Nephron (organoid): ENCODE measurements at regions not wholly inside any gene's neighbourhood (a gene's known extent, or its start where the extent isn't known, plus 50 kb on each side); places are given as distances from the start of the nearest gene placed in this dataset.
A peak's percentile ranks its signal among the peaks of the same experiment; 100 is the strongest.

ENCODE experiments used
- H3K27ac Mint-ChIP-seq, 3 experiments: 2 replicates each; pipeline ENCODE4 v1.8.0; 2020; ENCODE audit warnings: mixed read lengths in 3 of 3, mild to moderate bottlenecking in 2 of 3, moderate library complexity in 1 of 3
- H3K27me3 Mint-ChIP-seq: 2 replicates; pipeline ENCODE4 v1.8.0; 2021; ENCODE audit warnings: low read depth, mild to moderate bottlenecking, moderate library complexity, mixed read lengths
- H3K36me3 Mint-ChIP-seq: 2 replicates; pipeline ENCODE4 v1.8.0; 2020; ENCODE audit warnings: low read depth, mixed read lengths
- H3K4me1 Mint-ChIP-seq: 2 replicates; pipeline ENCODE4 v1.8.0; 2020; ENCODE audit warnings: mixed read lengths
- H3K4me3 Mint-ChIP-seq, 3 experiments: 2 replicates each; pipeline ENCODE4 v1.8.0; 2020; ENCODE audit warnings: mild to moderate bottlenecking in 3 of 3, mixed read lengths in 3 of 3, moderate library complexity in 2 of 3
- H3K9me3 Mint-ChIP-seq: 2 replicates; pipeline ENCODE4 v1.8.0; 2020; ENCODE audit warnings: mixed read lengths
- CTCF ChIP-seq, 3 experiments: fragments of 200-600 bp; sonication (generic); IDR thresholded peaks; one replicate each; pipeline ENCODE4 v1.5.0; 2021; ENCODE audit warnings: antibody characterized with exemption in 3 of 3; ENCODE audit not compliant: unreplicated experiment in 3 of 3

- H3K4me1 Mint-ChIP-seq: peaks cover 16% of the 10 kb centered on the region
- no peaks in the 10 kb centered on the region for H3K27me3 Mint-ChIP-seq
- no peak overlapping the region for H3K4me3 Mint-ChIP-seq
- H3K9me3 Mint-ChIP-seq: no peaks in the 10 kb centered on the region
- TF ChIP-seq CTCF (IDR thresholded peaks at IDR 0.05; ENCODE audit: unreplicated experiment in 3 of 3): no peak
- H3K36me3 Mint-ChIP-seq: no peaks in the 10 kb centered on the region
- no peak overlapping the region for H3K27ac Mint-ChIP-seq
Measured at GRCh38 chr16:65294165-65294564, 172.3 kb upstream of the CDH11 start.

- no peaks in the 10 kb centered on the region for H3K9me3 Mint-ChIP-seq
- H3K4me3 Mint-ChIP-seq: no peak overlapping the region
- no peak overlapping the region for H3K27ac Mint-ChIP-seq
- peaks cover 19% of the 10 kb centered on the region for H3K4me1 Mint-ChIP-seq
- H3K36me3 Mint-ChIP-seq: no peaks in the 10 kb centered on the region
- no peaks in the 10 kb centered on the region for H3K27me3 Mint-ChIP-seq
- TF ChIP-seq CTCF (IDR thresholded peaks at IDR 0.05; ENCODE audit: unreplicated experiment in 3 of 3): no peak
Measured at GRCh38 chr16:65289022-65289421, 167.2 kb upstream of the CDH11 start.

- no peak for TF ChIP-seq CTCF (IDR thresholded peaks at IDR 0.05; ENCODE audit: unreplicated experiment in 3 of 3)
- Mint-ChIP-seq H3K36me3 (no peaks in the 10 kb centered on the region), H3K9me3 (no peaks in the 10 kb centered on the region), H3K27ac (no peak overlapping the region), H3K27me3 (no peaks in the 10 kb centered on the region), H3K4me1 (peaks cover 36% of the 10 kb centered on the region), H3K4me3 (no peak overlapping the region)
Measured at GRCh38 chr16:65287307-65287706, 165.4 kb upstream of the CDH11 start.

- TF ChIP-seq CTCF (IDR thresholded peaks at IDR 0.05; ENCODE audit: unreplicated experiment in 3 of 3): no peak
- peaks cover 52% of the 10 kb centered on the region for H3K4me1 Mint-ChIP-seq
- H3K27me3 Mint-ChIP-seq: no peaks in the 10 kb centered on the region
- no peaks in the 10 kb centered on the region for H3K36me3 Mint-ChIP-seq
- H3K4me3 Mint-ChIP-seq: no peak overlapping the region
- no peaks in the 10 kb centered on the region for H3K9me3 Mint-ChIP-seq
- H3K27ac Mint-ChIP-seq: peak overlapping the region in 1 of 3 experiments; percentile 20
Measured at GRCh38 chr16:65285128-65286048, 163.5 kb upstream of the CDH11 start.

- Mint-ChIP-seq H3K4me1 (peaks cover 52% of the 10 kb centered on the region), H3K4me3 (no peak overlapping the region), H3K27me3 (no peaks in the 10 kb centered on the region), H3K27ac (peak overlapping the region; percentile 36 to 78 (median 49)), H3K36me3 (no peaks in the 10 kb centered on the region), H3K9me3 (no peaks in the 10 kb centered on the region)
- no peak for TF ChIP-seq CTCF (IDR thresholded peaks at IDR 0.05; ENCODE audit: unreplicated experiment in 3 of 3)
Measured at GRCh38 chr16:65284626-65285025, 162.8 kb upstream of the CDH11 start.

GRCh38 chr16:65283181-65283651, 161.4 kb upstream of the CDH11 start:
- Mint-ChIP-seq H3K27ac (peak overlapping the region; percentile 70 to 79 (median 76)), H3K27me3 (peaks cover 4% of the 10 kb centered on the region), H3K36me3 (no peaks in the 10 kb centered on the region), H3K9me3 (no peaks in the 10 kb centered on the region), H3K4me1 (peaks cover 52% of the 10 kb centered on the region), H3K4me3 (no peak overlapping the region)
- TF ChIP-seq CTCF (IDR thresholded peaks at IDR 0.05; ENCODE audit: unreplicated experiment in 3 of 3): no peak
